Thyroid gland (tissue), 4 donors: ENCODE measurements at regions not wholly inside any gene's neighbourhood (a gene's known extent, or its start where the extent isn't known, plus 50 kb on each side); places are given as distances from the start of the nearest gene placed in this dataset.

Experiments used
- CTCF ChIP-seq, 6 experiments: fragments of 200-600 bp in 3 of 6; fragments of 450-650 bp in 3 of 6; sonication (generic) in 3 of 6; IDR thresholded peaks; one replicate each; pipeline ENCODE4 v1.5.1; 2016 to 2019; ENCODE audit warnings: antibody characterized with exemption in 6 of 6, mild to moderate bottlenecking in 2 of 6, inconsistent platforms in 1 of 6, moderate library complexity in 1 of 6
- POLR2A ChIP-seq, 2 donors: fragments of 450-650 bp; IDR thresholded peaks; one replicate each; pipeline ENCODE4 v1.6.1; 2017; ENCODE audit warnings: antibody characterized with exemption in 2 of 2, mild to moderate bottlenecking in 2 of 2, moderate library complexity in 1 of 2

DNA sequence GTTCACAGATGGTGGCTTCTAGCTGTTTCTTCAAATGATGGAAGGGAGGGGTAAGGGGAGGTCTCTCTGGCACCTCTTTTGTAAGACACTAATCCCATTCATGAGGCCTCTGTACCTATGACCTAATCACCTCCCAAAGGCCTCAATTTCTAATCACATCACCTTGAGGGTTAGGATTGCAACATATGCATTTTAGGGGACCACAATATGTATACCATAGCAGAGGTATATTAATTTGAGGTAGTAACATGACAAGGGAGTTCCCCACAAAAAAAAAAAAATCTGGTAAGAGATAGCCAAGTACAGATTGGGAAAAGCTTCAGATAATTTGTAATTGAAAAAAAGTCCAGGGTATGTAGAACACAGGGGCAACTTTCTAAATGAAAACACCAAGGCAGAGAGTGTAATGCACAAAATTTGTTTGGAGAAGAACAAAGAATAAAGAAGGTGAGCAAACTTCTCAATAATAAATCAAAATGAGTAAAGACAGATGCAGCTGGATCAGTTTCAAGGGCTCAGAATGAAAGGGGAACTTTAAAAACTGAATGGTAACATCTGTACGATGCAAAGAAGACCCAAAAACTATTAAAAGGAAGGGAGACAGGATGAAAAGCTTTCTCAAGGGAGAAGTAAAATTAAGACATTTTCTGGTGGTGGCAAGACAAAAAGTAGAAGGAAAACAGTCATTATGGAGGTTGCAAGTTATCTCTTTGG is 125.5 kb upstream of the DCN start:
- no peak for TF ChIP-seq CTCF (IDR thresholded peaks at IDR 0.05)
- no peak for TF ChIP-seq POLR2A (IDR thresholded peaks at IDR 0.05)
